ENCODE measurements at regions not wholly inside any gene's neighbourhood (a gene's known extent, or its start where the extent isn't known, plus 50 kb on each side); places are given as distances from the start of the nearest gene placed in this dataset.

DNA sequence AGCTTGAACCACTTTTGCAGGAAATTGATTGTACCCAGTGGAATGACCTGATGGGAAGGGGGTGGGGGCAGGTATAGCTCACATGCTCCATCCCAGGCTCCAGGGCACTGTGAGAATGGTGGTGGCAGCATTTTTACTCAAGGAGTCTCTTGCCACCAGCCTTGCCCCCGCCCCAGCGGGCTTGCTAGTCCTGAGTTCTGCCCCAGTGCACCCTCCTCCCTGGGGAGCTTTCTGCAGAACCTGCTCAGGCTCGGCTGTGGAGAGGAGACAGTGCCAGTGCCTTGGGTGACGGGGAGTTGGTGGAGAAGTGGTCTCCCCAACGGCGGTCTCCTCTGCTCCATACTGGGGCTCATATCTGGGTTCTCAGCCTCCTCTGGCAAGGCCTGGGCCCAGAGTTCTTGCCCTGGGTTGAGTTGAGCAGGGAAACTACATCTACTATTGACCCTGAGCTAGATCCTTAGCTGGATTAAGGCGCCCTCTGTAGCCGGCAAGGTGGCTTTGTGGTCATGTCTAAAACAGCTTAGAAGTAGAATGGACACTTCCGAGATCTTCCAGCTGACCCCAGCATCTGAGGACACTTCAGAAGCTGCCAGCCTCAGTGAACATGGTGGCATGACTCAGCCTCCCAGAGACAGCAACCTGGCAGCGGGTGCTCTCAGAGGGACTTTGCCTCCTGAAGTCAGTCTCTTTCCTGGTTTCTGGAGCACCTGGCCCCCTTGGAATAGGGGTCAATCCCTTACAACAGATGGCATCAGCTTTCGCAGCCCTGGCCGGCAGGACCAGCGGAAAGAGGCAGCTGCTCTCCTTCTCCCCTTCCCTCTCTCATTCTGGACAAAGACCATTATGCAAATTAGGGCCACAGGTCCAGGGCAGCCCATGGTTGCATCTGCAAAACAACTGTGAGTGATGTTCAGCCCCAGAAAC lies 363.4 kb upstream of the MKI67 start:
- Histone ChIP-seq H3K9me3 (ENCODE audit: control insufficient read depth in 2 of 2, insufficient read depth in 1 of 2, low read depth in 1 of 2, low read length in 1 of 2) (peaks cover 6 to 9% of the 10 kb centered on the region in 2 donors), H3K36me3 (ENCODE audit: control insufficient read depth in 2 of 2, insufficient read depth in 2 of 2, low read length in 1 of 2) (no peaks in the 10 kb centered on the region), H3K27me3 (ENCODE audit: control insufficient read depth in 1 of 2, insufficient read depth in 2 of 2, low read length in 2 of 2) (no peaks in the 10 kb centered on the region), H3K27ac (ENCODE audit: low read depth in 2 of 2, low read length in 1 of 2) (no peak overlapping the region), H3K4me1 (ENCODE audit: control insufficient read depth in 2 of 2, insufficient read depth in 2 of 2, low read length in 1 of 2) (no peaks in the 10 kb centered on the region), H3K4me3 (ENCODE audit: low read depth in 1 of 2, low read length in 2 of 2) (no peak overlapping the region)
- WGBS, 2 donors = 83 to 87% methylated on average over 13 of the region's 13 CpGs

DNA sequence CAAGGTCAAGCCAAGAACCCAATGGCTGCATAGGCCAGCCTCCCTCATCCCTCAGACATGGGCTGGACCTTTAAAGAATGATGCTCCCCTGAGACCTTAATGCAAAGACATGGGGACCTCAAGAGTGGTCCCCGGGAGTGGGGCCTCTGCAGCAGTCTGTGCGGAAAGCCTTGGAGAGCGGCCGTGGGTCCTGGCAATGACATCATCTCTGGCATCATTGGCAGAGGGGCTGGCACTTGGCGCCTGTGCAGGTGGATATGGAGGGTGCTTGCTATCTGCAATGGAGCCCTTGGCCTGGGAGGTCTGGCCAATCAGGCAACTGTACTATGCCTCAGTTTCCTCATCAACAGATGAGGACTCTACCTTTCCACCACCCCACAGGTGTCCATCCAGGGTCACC lies 365.5 kb upstream of the MKI67 start:
- H3K27ac ChIP-seq (ENCODE audit: low read depth in 2 of 2, low read length in 1 of 2) = no peak overlapping the region
- no peaks in the 10 kb centered on the region for H3K4me1 ChIP-seq (ENCODE audit: control insufficient read depth in 2 of 2, insufficient read depth in 2 of 2, low read length in 1 of 2)
- no peaks in the 10 kb centered on the region for H3K27me3 ChIP-seq (ENCODE audit: control insufficient read depth in 1 of 2, insufficient read depth in 2 of 2, low read length in 2 of 2)
- no peaks in the 10 kb centered on the region for H3K36me3 ChIP-seq (ENCODE audit: control insufficient read depth in 2 of 2, insufficient read depth in 2 of 2, low read length in 1 of 2)
- H3K4me3 ChIP-seq (ENCODE audit: low read depth in 1 of 2, low read length in 2 of 2) = no peak overlapping the region
- 90 to 94% methylated on average over 5 of the region's 5 CpGs for WGBS, 2 donors
- H3K9me3 ChIP-seq (ENCODE audit: control insufficient read depth in 2 of 2, insufficient read depth in 1 of 2, low read depth in 1 of 2, low read length in 1 of 2) = peaks cover 6 to 14% of the 10 kb centered on the region in 2 donors

DNA sequence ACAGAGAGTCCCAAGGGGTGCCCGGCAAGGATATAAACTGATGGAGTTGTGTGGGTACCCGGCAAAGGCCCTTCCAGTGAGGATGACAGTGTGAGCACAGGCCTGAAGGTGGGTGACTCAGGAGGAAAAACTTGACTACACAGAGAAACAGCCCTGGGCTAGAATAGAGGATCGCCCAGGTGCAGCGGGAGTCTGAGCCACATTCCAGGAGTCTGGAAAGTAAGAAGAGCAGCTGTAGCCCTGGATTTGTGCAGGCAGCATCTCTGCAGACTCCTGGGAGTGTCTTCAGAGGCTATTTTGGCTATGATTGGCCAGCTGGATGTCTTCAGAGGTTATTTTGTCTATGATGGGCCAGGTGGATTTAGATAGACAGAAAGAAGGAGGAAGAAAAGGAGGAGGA lies 367.6 kb upstream of the MKI67 start:
- H3K36me3 ChIP-seq (ENCODE audit: control insufficient read depth in 2 of 2, insufficient read depth in 2 of 2, low read length in 1 of 2) = no peaks in the 10 kb centered on the region
- 66 to 84% methylated on average over 4 of the region's 4 CpGs for WGBS, 2 donors
- no peak overlapping the region for H3K4me3 ChIP-seq (ENCODE audit: low read depth in 1 of 2, low read length in 2 of 2)
- H3K27ac ChIP-seq (ENCODE audit: low read depth in 2 of 2, low read length in 1 of 2) = no peak overlapping the region
- no peaks in the 10 kb centered on the region for H3K4me1 ChIP-seq (ENCODE audit: control insufficient read depth in 2 of 2, insufficient read depth in 2 of 2, low read length in 1 of 2)
- peaks cover 6 to 18% of the 10 kb centered on the region in 2 donors for H3K9me3 ChIP-seq (ENCODE audit: control insufficient read depth in 2 of 2, insufficient read depth in 1 of 2, low read depth in 1 of 2, low read length in 1 of 2)
- no peaks in the 10 kb centered on the region for H3K27me3 ChIP-seq (ENCODE audit: control insufficient read depth in 1 of 2, insufficient read depth in 2 of 2, low read length in 2 of 2)

DNA sequence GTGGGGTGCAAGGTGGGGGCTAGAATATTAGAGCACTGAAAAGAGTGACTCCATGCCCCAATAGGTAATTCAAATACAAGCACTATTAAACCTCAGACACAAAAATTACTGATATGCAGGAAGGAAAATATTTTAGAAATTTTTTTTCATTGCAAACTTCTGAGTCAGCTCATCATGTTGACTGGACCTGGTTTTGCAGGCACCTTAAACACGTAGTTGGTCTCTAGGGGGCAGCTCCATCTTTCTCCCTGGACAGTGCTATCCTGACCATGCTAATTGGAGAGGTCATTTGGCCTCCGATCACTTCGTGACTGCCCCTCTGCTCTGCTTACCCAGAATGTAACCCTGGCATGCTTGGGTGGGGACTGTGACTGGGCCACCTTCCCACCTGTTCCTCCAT lies 368.4 kb upstream of the MKI67 start:
- Histone ChIP-seq H3K4me1 (ENCODE audit: control insufficient read depth in 2 of 2, insufficient read depth in 2 of 2, low read length in 1 of 2) (no peaks in the 10 kb centered on the region), H3K9me3 (ENCODE audit: control insufficient read depth in 2 of 2, insufficient read depth in 1 of 2, low read depth in 1 of 2, low read length in 1 of 2) (peaks cover 9 to 17% of the 10 kb centered on the region in 2 donors), H3K4me3 (ENCODE audit: low read depth in 1 of 2, low read length in 2 of 2) (no peak overlapping the region), H3K27ac (ENCODE audit: low read depth in 2 of 2, low read length in 1 of 2) (no peak overlapping the region), H3K27me3 (ENCODE audit: control insufficient read depth in 1 of 2, insufficient read depth in 2 of 2, low read length in 2 of 2) (no peaks in the 10 kb centered on the region), H3K36me3 (ENCODE audit: control insufficient read depth in 2 of 2, insufficient read depth in 2 of 2, low read length in 1 of 2) (no peaks in the 10 kb centered on the region)
- 62 to 68% methylated on average over 3 of the region's 3 CpGs for WGBS, 2 donors

DNA sequence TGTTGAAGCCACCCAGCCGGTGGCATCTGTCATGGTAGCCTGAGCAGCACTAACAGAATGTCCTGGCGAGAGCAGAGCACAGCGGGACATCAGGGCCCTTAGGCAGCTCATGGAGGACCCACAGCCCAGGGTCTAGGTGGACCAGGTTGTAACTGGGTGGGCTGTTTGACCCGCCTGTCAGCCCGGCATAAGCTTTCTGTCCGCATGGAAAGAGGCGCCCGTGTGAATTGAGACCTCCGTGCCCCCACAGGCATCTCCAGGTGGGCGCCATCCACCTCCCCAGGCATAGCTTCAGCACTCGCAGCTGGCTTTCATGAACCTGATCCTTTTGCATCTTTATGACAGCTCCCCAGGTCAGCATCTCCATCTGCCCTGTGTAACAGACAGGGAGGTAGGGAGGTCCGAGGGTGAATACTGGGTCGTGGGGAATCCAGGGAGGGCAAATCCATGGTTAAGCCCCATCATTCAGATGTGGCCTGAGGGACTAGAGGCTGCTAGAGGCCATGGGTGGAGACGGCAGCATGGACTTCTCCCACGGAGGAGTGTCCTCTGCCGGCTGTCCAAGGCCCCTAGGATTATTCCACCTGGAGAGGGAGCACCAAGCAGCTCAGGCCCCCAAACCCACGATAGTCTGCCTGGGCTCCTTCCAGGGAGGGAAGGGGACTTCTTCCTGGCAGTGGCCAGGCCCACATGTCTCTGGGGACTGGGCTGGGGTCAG lies 371.6 kb upstream of the MKI67 start:
- Histone ChIP-seq H3K36me3 (ENCODE audit: control insufficient read depth in 2 of 2, insufficient read depth in 2 of 2, low read length in 1 of 2) (no peaks in the 10 kb centered on the region), H3K9me3 (ENCODE audit: control insufficient read depth in 2 of 2, insufficient read depth in 1 of 2, low read depth in 1 of 2, low read length in 1 of 2) (peaks cover 7 to 18% of the 10 kb centered on the region in 2 donors), H3K4me1 (ENCODE audit: control insufficient read depth in 2 of 2, insufficient read depth in 2 of 2, low read length in 1 of 2) (no peaks in the 10 kb centered on the region), H3K27ac (ENCODE audit: low read depth in 2 of 2, low read length in 1 of 2) (no peak overlapping the region), H3K27me3 (ENCODE audit: control insufficient read depth in 1 of 2, insufficient read depth in 2 of 2, low read length in 2 of 2) (no peaks in the 10 kb centered on the region), H3K4me3 (ENCODE audit: low read depth in 1 of 2, low read length in 2 of 2) (no peak overlapping the region)
- WGBS, 2 donors = 84 to 86% methylated on average over 17 of the region's 17 CpGs

DNA sequence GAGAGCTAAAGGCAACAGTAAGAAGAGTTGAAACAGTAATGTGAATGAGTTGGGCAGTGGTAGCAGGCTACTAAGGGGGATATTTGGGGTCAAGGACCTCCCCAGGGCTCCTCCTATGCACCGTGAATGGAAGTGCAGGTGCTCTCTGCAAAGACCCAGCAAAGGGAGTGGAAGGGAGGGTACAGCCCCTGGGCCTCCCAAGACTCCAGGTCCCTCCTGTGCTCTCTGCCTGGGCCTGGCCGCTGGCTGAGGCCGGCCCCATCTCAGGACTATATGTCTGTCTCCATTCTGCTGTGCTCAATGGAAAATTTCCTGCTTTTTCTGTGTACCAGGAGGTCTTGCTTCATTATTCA lies 372.1 kb upstream of the MKI67 start:
- H3K4me1 ChIP-seq (ENCODE audit: control insufficient read depth in 2 of 2, insufficient read depth in 2 of 2, low read length in 1 of 2) = no peaks in the 10 kb centered on the region

DNA sequence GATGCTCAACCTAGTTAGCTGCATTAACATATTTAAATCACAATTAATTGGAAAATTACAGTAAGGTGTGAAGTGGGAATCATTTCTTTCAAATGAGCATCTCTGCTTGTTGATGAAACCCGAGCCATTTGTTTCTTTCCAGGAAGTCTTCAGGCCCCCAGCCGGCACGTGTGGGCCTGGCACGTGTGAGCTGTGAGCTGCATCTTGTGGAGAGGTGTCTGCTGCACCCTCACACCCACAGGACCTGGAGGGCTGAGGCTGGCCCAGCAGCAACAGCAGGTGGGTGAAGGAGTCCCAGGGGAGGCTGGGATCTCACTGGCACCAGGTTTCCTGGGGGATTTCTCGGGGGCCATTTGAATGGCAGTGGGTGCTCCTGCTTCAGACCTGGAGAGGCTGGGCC lies 372.5 kb upstream of the MKI67 start:
- Histone ChIP-seq H3K4me1 (ENCODE audit: control insufficient read depth in 2 of 2, insufficient read depth in 2 of 2, low read length in 1 of 2) (no peaks in the 10 kb centered on the region), H3K4me3 (ENCODE audit: low read depth in 1 of 2, low read length in 2 of 2) (no peak overlapping the region), H3K9me3 (ENCODE audit: control insufficient read depth in 2 of 2, insufficient read depth in 1 of 2, low read depth in 1 of 2, low read length in 1 of 2) (peaks cover 7 to 19% of the 10 kb centered on the region in 2 donors), H3K27me3 (ENCODE audit: control insufficient read depth in 1 of 2, insufficient read depth in 2 of 2, low read length in 2 of 2) (no peaks in the 10 kb centered on the region), H3K27ac (ENCODE audit: low read depth in 2 of 2, low read length in 1 of 2) (no peak overlapping the region), H3K36me3 (ENCODE audit: control insufficient read depth in 2 of 2, insufficient read depth in 2 of 2, low read length in 1 of 2) (no peaks in the 10 kb centered on the region)
- 65 to 73% methylated on average over 5 of the region's 5 CpGs for WGBS, 2 donors

More for the DNA sequence above, 372.1 kb upstream of the MKI67 start:
- H3K4me3 ChIP-seq (ENCODE audit: low read depth in 1 of 2, low read length in 2 of 2) = no peak overlapping the region
- H3K27ac ChIP-seq (ENCODE audit: low read depth in 2 of 2, low read length in 1 of 2) = no peak overlapping the region
- 66 to 78% methylated on average over 3 of the region's 3 CpGs for WGBS, 2 donors
- no peaks in the 10 kb centered on the region for H3K27me3 ChIP-seq (ENCODE audit: control insufficient read depth in 1 of 2, insufficient read depth in 2 of 2, low read length in 2 of 2)
- H3K36me3 ChIP-seq (ENCODE audit: control insufficient read depth in 2 of 2, insufficient read depth in 2 of 2, low read length in 1 of 2) = no peaks in the 10 kb centered on the region
- H3K9me3 ChIP-seq (ENCODE audit: control insufficient read depth in 2 of 2, insufficient read depth in 1 of 2, low read depth in 1 of 2, low read length in 1 of 2) = peaks cover 7 to 19% of the 10 kb centered on the region in 2 donors

DNA sequence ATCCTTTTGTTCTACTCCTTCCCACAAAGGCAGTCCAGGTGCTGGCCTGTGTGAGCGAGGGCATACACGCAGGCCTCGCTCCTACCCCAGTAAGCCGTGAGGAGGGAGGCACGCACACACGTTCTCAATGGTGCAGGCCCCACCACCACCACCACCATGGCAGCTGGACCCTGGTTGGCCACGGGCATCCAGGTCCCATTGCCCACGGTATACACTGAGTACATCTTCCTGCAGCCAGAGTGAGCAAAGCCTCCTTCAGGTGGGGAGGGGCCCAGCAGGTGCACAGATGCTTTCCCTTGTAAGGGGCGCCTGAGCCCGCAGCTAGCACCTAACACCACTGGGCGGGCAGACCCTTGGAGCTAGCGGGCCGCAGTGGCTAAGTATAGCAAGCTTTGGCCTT lies 373.3 kb upstream of the MKI67 start:
- H3K36me3 ChIP-seq (ENCODE audit: control insufficient read depth in 2 of 2, insufficient read depth in 2 of 2, low read length in 1 of 2) = no peaks in the 10 kb centered on the region
- H3K27me3 ChIP-seq (ENCODE audit: control insufficient read depth in 1 of 2, insufficient read depth in 2 of 2, low read length in 2 of 2) = no peaks in the 10 kb centered on the region
- peaks cover 7 to 19% of the 10 kb centered on the region in 2 donors for H3K9me3 ChIP-seq (ENCODE audit: control insufficient read depth in 2 of 2, insufficient read depth in 1 of 2, low read depth in 1 of 2, low read length in 1 of 2)
- H3K4me1 ChIP-seq (ENCODE audit: control insufficient read depth in 2 of 2, insufficient read depth in 2 of 2, low read length in 1 of 2) = no peaks in the 10 kb centered on the region
- H3K27ac ChIP-seq (ENCODE audit: low read depth in 2 of 2, low read length in 1 of 2) = no peak overlapping the region
- no peak overlapping the region for H3K4me3 ChIP-seq (ENCODE audit: low read depth in 1 of 2, low read length in 2 of 2)
- 86 to 94% methylated on average over 13 of the region's 13 CpGs for WGBS, 2 donors

DNA sequence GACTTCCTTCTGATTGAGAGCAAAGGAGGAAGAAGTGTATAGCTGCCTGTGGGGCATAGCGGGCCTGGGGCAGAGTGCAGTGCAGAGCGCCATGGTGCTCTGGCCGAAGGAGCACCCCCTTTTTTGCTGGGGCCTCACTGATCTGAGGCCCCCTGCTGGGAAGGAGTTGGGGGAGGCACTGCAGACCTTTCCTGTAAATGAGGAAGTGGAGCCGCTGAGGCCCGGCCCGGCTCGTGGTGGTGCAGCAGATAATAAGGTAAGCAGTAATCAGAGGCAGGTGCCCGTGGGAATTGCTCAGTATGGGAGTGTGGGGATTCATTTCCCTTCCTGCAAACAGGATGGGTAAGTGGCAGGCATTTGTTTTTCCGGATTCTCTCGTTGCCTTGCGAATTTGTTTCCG lies 373.7 kb upstream of the MKI67 start:
- Histone ChIP-seq H3K36me3 (ENCODE audit: control insufficient read depth in 2 of 2, insufficient read depth in 2 of 2, low read length in 1 of 2) (no peaks in the 10 kb centered on the region), H3K27ac (ENCODE audit: low read depth in 2 of 2, low read length in 1 of 2) (no peak overlapping the region), H3K27me3 (ENCODE audit: control insufficient read depth in 1 of 2, insufficient read depth in 2 of 2, low read length in 2 of 2) (no peaks in the 10 kb centered on the region), H3K4me1 (ENCODE audit: control insufficient read depth in 2 of 2, insufficient read depth in 2 of 2, low read length in 1 of 2) (no peaks in the 10 kb centered on the region), H3K9me3 (ENCODE audit: control insufficient read depth in 2 of 2, insufficient read depth in 1 of 2, low read depth in 1 of 2, low read length in 1 of 2) (peaks cover 7 to 19% of the 10 kb centered on the region in 2 donors), H3K4me3 (ENCODE audit: low read depth in 1 of 2, low read length in 2 of 2) (no peak overlapping the region)
- WGBS, 2 donors = 78 to 83% methylated on average over 12 of the region's 12 CpGs
